ACHN (cell line): ENCODE measurements at regions not wholly inside any gene's neighbourhood (a gene's known extent, or its start where the extent isn't known, plus 50 kb on each side); places are given as distances from the start of the nearest gene placed in this dataset.

Source experiments
- DNase-seq: peaks from one replicate; pipeline ENCODE4 v3.0.0-alpha.2; 2015
- in situ Hi-C: cut with HindIII; loops from 2 replicates; pipeline ENCODE4 v1.10.0; 2017; ENCODE audit warnings: low sequenced_read_pairs, low pct_ligation_motif_present, low pct_unique_long_range_greater_than_20kb

DNA sequence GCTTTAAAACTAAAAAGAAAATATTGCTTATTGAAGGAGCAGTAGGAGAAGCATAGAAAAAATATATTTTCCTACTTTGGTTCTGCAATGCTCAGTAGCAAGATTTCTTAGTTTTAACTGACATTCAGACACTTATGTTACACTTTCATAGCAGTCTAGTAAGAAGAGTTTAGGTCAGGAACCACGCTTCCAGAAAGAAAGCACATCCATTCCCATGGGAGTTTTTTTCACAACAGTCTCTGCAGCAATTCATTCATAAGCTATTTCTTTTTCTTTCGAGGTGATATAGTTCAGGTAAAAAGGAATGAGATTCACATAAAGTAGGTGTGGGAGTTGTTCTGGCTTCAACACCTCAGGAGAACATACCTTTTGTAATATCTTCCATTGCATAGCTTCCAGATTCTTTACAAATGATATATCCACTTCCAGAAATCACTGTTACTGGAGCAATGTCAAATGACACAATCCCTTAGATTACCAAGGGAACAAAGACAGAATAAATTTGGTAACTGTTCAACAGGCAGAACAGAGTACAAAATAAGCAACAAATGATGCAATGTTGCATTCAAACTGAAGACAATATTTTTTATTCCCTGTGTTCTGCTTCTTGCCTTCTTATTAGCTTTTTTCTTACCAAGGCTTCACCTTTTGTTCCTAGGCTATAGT, 95.2 kb upstream of the GULP1 start:
- DNase-seq, result no peak
- in situ Hi-C loops, result no loop called here

DNA sequence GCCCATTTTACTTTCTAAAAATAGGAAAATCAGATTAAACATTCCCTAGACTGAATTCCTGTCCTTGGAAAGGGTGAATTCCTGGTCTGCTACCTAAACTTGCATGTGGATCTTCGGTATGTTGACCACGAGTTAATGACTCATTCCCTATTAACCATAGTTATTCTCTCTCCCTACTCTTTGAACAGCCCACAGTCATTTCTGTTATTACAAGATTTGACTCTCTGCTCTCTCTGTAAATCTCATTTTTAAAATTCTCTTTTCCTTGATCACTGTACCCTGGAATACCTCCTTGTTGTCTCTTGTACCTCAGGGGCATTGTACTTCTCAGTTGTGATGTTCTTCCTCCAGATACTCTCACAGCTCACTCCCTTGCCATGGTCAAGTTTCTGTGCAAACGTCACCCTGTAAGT, 92.0 kb upstream of the GULP1 start:
- peak; percentile 94 for DNase-seq
- in situ Hi-C loops, result no loop called here

- in situ Hi-C loops, result no loop called here
- no peak for DNase-seq
These were observed 90.0 kb upstream of the GULP1 start for GRCh38 chr2:188201639-188202038.

GRCh38 chr2:188202777-188203176, 88.9 kb upstream of the GULP1 start:
- DNase-seq, result no peak
- in situ Hi-C loops, result no loop called here

DNA sequence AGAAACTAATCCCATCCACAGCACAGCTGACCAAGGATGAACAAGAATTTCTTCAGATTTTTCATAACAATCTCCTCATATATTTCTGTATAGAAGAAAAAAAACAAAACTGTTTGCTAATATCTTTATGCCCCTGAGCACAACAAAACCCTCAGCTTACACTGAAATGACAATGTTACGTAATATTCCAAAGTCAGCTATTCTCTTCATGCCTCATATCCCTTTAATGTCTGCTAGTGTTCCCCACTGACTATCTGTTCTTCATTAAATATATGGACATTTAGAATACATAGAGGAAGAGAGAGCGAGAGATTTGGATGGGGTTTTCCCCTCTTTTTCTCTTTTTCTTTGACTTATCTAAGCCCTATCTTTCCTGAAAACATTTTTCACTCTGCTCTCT, 87.9 kb upstream of the GULP1 start:
- in situ Hi-C loops, result no loop called here
- DNase-seq, result no peak

DNA sequence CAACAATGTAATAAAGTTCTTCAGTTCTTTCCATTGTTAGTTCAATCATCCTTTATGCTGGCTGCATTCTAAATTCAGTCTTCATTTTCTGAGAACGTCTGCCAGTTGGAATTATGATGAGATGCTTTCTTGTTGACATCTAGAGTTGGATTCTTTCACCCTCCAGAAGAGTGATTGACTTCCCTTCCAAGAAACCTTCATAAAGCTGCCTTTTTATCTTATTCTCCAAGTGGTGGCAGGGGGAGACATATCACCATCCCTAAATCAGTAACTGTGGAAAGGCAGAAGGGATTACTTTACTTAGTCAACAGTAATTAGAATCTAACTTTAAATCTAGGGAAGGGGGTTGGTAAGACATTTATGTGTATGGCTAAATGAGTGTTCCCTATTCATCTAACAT, 86.8 kb upstream of the GULP1 start:
- in situ Hi-C loops, result no loop called here
- no peak for DNase-seq

GRCh38 chr2:188207554-188207953, 84.1 kb upstream of the GULP1 start:
- in situ Hi-C loops, result no loop called here

GRCh38 chr2:188209218-188209617, 82.5 kb upstream of the GULP1 start:
- no peak for DNase-seq
- in situ Hi-C loops, result no loop called here

More at GRCh38 chr2:188207554-188207953, 84.1 kb upstream of the GULP1 start:
- no peak for DNase-seq

DNA sequence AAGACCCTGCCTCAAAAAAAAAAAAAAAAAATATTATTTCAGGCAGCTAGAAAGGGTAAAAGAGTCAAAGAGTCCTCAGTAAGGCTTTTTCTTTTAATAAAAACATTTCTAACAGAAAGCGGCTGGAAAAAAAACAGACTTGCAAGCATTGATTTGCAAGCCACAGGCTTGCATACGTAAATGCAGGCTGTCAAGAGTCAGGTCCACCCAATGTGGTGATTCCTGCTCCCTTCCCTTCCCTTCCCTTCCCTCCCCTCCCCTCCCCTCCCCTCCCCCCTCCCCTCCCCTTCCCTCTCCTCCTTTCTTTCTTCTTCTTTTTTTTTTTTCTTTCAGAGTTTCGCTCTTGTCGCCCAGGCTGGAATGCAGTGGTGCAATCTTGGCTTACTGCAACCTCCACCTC, 74.4 kb upstream of the GULP1 start:
- in situ Hi-C loops, result no loop called here
- no peak for DNase-seq

GRCh38 chr2:188219541-188219940, 72.1 kb upstream of the GULP1 start:
- no peak for DNase-seq
- in situ Hi-C loops, result no loop called here

- no peak for DNase-seq
- in situ Hi-C loops, result no loop called here
These were observed 71.1 kb upstream of the GULP1 start for GRCh38 chr2:188220535-188220934.

DNA sequence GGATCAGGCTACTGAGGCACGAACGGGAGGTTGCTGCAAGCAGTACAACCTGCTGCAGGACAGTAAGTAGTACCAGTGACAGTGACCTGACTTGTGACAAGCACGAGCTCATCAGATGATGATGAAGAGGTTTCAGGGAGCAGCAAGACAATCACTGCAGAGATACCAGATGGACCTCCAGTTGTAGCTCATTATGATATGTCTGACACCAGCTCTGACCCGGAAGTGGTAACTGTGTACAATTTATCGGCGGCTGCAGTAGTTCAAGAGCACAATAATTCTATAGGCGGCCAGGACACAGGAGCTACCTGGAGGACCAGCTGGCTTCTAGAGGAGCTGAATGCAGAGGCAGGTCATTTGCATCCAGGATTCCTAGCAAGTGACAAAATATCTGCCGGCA, 64.0 kb upstream of the GULP1 start:
- no peak for DNase-seq
- in situ Hi-C loops, result no loop called here

GRCh38 chr2:188235364-188235763, 56.3 kb upstream of the GULP1 start:
- no peak for DNase-seq
- in situ Hi-C loops, result no loop called here

DNA sequence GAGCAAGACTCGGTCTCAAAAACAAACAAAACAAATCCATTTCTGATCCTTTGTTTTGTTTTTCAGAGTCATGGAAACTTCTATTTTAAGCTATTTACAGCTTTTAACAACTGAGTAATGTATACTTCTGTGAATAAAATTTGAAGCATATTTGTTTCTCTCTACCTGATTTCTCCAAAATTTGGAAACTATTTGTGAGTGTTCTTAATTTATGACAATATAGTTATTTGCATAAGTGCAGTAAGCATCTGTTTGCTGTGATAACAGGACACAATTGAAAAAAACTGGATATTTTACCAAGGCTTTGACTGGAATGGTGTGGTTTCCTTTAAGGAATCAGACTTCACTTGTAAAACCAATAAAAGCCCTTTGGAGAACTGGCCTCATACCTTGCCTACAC, 53.3 kb upstream of the GULP1 start:
- DNase-seq, result no peak
- in situ Hi-C loops, result no loop called here
